ENCODE measurements at regions not wholly inside any gene's neighbourhood (a gene's known extent, or its start where the extent isn't known, plus 50 kb on each side); places are given as distances from the start of the nearest gene placed in this dataset.

- no peak overlapping the region for H3K4me3 ChIP-seq (replicated peaks in 1 of 2; ENCODE audit: low read depth in 2 of 2, low read length in 2 of 2)
- DNase-seq (ENCODE audit: low read depth in 2 of 2), result no peak
- no peak for TF ChIP-seq CTCF (IDR thresholded peaks at IDR 0.05; ENCODE audit: low read depth, low read length)
Measured at GRCh38 chr13:22012686-22013085, 341.8 kb downstream of the FGF9 start.

DNA sequence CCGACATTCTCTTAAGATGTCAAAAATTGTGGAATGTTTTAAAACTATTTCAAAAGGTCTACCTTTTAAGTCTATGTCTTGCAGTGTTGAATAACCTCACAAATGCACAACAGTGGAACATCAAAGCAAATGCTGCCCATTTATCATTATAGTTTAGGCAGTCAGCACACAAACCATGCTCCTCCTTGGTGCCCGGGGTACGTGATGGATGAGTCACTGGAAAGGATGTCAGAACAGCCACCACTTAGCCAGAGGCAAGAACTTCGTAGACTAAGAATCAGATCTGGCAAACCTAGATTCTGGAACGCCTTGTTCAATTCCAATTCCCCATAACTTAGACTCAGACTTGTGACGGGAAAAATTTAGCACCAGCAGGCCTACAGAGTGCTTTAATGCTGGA is 343.6 kb downstream of the FGF9 start:
- no peak for TF ChIP-seq CTCF (IDR thresholded peaks at IDR 0.05; ENCODE audit: low read depth, low read length)
- DNase-seq (ENCODE audit: low read depth in 2 of 2), result no peak

GRCh38 chr13:22017226-22017625 is 346.4 kb downstream of the FGF9 start:
- no peak for DNase-seq (ENCODE audit: low read depth in 2 of 2)
- TF ChIP-seq CTCF (IDR thresholded peaks at IDR 0.05; ENCODE audit: low read depth, low read length), result no peak
- H3K4me3 ChIP-seq (replicated peaks in 1 of 2; ENCODE audit: low read depth in 2 of 2, low read length in 2 of 2), result no peak overlapping the region

More for the DNA sequence above, 343.6 kb downstream of the FGF9 start:
- H3K4me3 ChIP-seq (replicated peaks in 1 of 2; ENCODE audit: low read depth in 2 of 2, low read length in 2 of 2), result no peak overlapping the region

- TF ChIP-seq CTCF (IDR thresholded peaks at IDR 0.05; ENCODE audit: low read depth, low read length), result no peak
- H3K4me3 ChIP-seq (replicated peaks in 1 of 2; ENCODE audit: low read depth in 2 of 2, low read length in 2 of 2), result no peak overlapping the region
- DNase-seq (ENCODE audit: low read depth in 2 of 2), result no peak
Measured at GRCh38 chr13:22018076-22018835, 347.4 kb downstream of the FGF9 start.

- no peak overlapping the region for H3K4me3 ChIP-seq (replicated peaks in 1 of 2; ENCODE audit: low read depth in 2 of 2, low read length in 2 of 2)
- no peak for TF ChIP-seq CTCF (IDR thresholded peaks at IDR 0.05; ENCODE audit: low read depth, low read length)
- no peak for DNase-seq (ENCODE audit: low read depth in 2 of 2)
Measured at GRCh38 chr13:22018836-22019210, 347.9 kb downstream of the FGF9 start.

DNA sequence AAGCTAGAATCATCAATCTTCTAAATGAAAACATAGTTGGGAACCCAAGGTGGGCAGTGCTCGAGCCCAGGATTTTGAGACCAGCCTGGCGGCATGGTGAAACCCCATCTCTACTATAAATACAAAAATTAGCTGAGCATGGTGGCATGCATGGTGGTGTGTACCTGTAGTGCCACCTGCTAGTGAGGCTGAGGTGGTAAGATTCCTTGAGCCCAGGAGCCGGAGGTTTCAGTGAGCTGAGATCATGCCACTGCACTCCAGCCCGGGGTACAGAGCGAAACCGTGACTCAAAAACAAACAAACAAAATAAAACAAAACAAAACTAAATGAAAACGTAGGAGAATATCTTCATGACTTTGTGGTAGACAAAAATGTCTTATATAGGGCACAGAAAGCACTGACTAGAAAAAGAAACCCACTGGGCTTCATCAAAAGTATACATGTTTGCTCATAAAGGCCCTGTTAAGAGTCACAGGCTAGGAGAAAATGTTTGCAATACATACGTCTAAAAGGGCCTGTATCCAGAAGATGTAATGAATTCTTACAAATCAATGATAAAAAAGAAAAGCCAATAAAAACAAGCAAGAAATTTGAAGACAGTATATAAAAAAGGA is 353.6 kb downstream of the FGF9 start:
- H3K4me3 ChIP-seq (replicated peaks in 1 of 2; ENCODE audit: low read depth in 2 of 2, low read length in 2 of 2), result no peak overlapping the region
- no peak for TF ChIP-seq CTCF (IDR thresholded peaks at IDR 0.05; ENCODE audit: low read depth, low read length)
- no peak for DNase-seq (ENCODE audit: low read depth in 2 of 2)
